ENCODE measurements at regions not wholly inside any gene's neighbourhood (a gene's known extent, or its start where the extent isn't known, plus 50 kb on each side); places are given as distances from the start of the nearest gene placed in this dataset.

DNA sequence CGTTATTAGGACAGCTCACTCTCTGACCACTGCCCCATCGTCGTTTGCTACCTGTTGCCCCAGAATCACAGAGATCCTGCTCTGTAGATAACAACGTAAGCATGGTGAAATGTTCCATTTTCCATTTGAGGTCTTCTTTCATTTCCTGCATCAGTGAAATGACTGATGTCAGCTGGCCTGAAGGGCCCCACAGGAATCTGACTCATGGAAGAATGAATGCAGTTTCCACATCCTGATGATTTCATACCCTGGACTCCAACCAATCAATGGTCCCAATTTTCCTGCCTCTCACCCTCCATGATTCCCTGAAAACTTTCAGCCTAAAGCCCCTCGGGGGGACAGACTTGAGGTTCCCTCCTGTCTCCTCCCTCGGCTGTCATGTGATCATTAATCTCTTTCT is 394.4 kb upstream of the CDH4 start:
- no peak overlapping the region for H3K27ac ChIP-seq (ENCODE audit: low read depth, low read length)
- H3K4me3 ChIP-seq (ENCODE audit: low read depth in 1 of 5, low read length in 5 of 5) = no peak overlapping the region

DNA sequence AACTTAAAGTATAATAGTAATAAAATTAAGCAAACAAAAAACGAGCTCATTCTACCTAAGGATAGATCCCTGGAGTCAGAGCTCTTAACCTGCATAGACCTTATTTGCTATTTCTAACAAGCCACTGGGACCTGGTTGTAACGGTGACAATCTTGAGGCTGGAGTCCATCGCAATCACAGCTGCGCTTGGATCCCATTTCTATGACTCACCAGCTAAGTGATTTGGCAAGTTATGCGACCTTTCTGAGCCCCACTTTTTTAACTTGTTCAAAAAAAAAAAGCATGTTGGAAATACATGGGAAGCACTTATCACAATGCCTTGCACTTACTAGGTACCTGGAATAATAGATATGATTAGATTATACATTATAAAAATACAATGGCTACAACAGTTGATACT is 389.5 kb upstream of the CDH4 start:
- Histone ChIP-seq H3K9me3 (ENCODE audit: control insufficient read depth in 5 of 5, low read length in 5 of 5) (no peaks in the 10 kb centered on the region), H3K27me3 (ENCODE audit: control insufficient read depth in 5 of 5, insufficient read depth in 4 of 5, low read length in 5 of 5) (peaks cover 0 to 5% (median 3%) of the 10 kb centered on the region in 5 donors), H3K27ac (ENCODE audit: low read depth, low read length) (no peak overlapping the region), H3K36me3 (ENCODE audit: control insufficient read depth in 5 of 5, insufficient read depth in 5 of 5, low read length in 5 of 5) (no peaks in the 10 kb centered on the region), H3K4me3 (ENCODE audit: low read depth in 1 of 5, low read length in 5 of 5) (no peak overlapping the region), H3K9ac (ENCODE audit: low read length in 5 of 5) (no peak overlapping the region), H3K4me1 (ENCODE audit: control insufficient read depth in 5 of 5, insufficient read depth in 5 of 5, low read length in 5 of 5) (no peaks in the 10 kb centered on the region)

More for the DNA sequence above, 394.4 kb upstream of the CDH4 start:
- Histone ChIP-seq H3K4me1 (ENCODE audit: control insufficient read depth in 5 of 5, insufficient read depth in 5 of 5, low read length in 5 of 5) (no peaks in the 10 kb centered on the region), H3K9ac (ENCODE audit: low read length in 5 of 5) (no peak overlapping the region), H3K9me3 (ENCODE audit: control insufficient read depth in 5 of 5, low read length in 5 of 5) (peaks cover 0 to 11% (median 10%) of the 10 kb centered on the region in 5 donors), H3K36me3 (ENCODE audit: control insufficient read depth in 5 of 5, insufficient read depth in 5 of 5, low read length in 5 of 5) (no peaks in the 10 kb centered on the region), H3K27me3 (ENCODE audit: control insufficient read depth in 5 of 5, insufficient read depth in 4 of 5, low read length in 5 of 5) (peaks cover 0 to 5% (median 0%) of the 10 kb centered on the region in 5 donors)

DNA sequence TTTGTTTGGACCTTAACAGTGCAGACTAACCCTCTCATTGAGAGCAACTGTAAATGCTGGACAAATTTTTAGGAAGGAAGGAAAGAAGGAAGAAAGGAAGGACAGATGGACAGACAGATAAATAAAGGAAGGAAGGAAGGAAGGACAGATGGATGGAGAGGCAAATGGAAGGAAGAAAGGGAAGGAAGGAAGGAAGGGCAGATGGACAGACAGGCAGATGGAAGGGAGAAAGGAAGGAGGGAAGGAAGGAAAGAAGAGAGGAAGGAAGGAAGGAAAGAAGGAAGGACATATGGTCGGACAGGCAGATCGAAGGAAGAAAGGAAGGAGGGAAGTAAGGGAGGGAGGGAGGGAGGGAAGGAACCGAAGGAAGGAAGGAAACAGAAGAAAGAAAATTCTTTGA is 388.5 kb upstream of the CDH4 start:
- H3K4me1 ChIP-seq (ENCODE audit: control insufficient read depth in 5 of 5, insufficient read depth in 5 of 5, low read length in 5 of 5) = no peaks in the 10 kb centered on the region
- H3K27ac ChIP-seq (ENCODE audit: low read depth, low read length) = no peak overlapping the region
- no peaks in the 10 kb centered on the region for H3K36me3 ChIP-seq (ENCODE audit: control insufficient read depth in 5 of 5, insufficient read depth in 5 of 5, low read length in 5 of 5)
- no peak overlapping the region for H3K4me3 ChIP-seq (ENCODE audit: low read depth in 1 of 5, low read length in 5 of 5)
- H3K27me3 ChIP-seq (ENCODE audit: control insufficient read depth in 5 of 5, insufficient read depth in 4 of 5, low read length in 5 of 5) = peaks cover 0 to 9% (median 8%) of the 10 kb centered on the region in 5 donors
- no peak overlapping the region for H3K9ac ChIP-seq (ENCODE audit: low read length in 5 of 5)
- H3K9me3 ChIP-seq (ENCODE audit: control insufficient read depth in 5 of 5, low read length in 5 of 5) = no peaks in the 10 kb centered on the region

DNA sequence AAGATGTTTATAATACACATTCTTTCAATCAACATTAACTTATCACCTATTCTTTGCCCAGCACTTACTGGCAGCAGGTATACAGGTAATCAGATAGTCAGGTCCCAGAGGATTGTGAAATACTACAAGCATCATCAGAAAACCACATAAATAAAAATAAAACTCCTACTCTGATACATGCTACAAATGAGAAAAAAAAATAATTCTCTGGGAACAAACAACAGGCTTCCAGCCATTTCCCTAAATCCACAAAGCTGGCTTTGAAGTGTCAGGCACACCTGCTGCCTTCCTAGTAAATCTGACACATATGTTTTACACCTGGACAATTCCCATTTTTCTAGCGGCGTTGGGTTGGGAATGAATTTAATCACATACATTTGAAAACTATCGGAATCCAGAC is 384.5 kb upstream of the CDH4 start:
- no peak overlapping the region for H3K9ac ChIP-seq (ENCODE audit: low read length in 5 of 5)
- H3K27me3 ChIP-seq (ENCODE audit: control insufficient read depth in 5 of 5, insufficient read depth in 4 of 5, low read length in 5 of 5) = peaks cover 0 to 17% (median 14%) of the 10 kb centered on the region in 5 donors
- no peaks in the 10 kb centered on the region for H3K36me3 ChIP-seq (ENCODE audit: control insufficient read depth in 5 of 5, insufficient read depth in 5 of 5, low read length in 5 of 5)
- no peaks in the 10 kb centered on the region for H3K9me3 ChIP-seq (ENCODE audit: control insufficient read depth in 5 of 5, low read length in 5 of 5)
- H3K4me1 ChIP-seq (ENCODE audit: control insufficient read depth in 5 of 5, insufficient read depth in 5 of 5, low read length in 5 of 5) = no peaks in the 10 kb centered on the region
- no peak overlapping the region for H3K27ac ChIP-seq (ENCODE audit: low read depth, low read length)
- H3K4me3 ChIP-seq (ENCODE audit: low read depth in 1 of 5, low read length in 5 of 5) = no peak overlapping the region

DNA sequence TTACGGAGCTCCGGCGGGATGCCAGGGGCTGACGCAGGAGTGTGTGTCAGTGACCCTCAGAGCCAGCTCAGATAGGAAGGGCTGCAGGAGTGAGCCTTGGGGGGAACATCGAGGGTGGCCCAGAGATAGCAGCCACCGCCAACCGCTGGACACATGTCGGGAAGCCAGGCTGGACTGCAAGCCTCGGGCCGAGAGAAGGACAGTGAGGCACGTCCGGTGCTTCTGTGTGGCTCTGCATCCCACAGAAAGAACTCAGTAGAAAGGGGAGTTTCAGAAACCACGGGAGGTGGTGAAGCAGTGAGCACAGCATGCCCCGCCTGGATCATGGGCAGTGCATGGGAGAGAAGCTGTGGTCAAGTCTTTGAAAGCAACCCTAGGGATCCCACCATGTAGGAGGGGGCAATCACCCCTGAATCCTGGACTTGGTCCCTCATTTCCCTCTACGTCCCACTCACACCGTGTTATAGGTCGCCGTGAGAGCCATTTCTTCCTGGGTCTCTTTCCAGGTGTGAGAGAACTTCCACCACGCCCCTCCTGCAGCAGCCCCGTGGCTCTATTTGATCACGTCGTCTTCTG is 383.7 kb upstream of the CDH4 start:
- H3K4me3 ChIP-seq (ENCODE audit: low read depth in 1 of 5, low read length in 5 of 5) = no peak overlapping the region
- peaks cover 0 to 17% (median 14%) of the 10 kb centered on the region in 5 donors for H3K27me3 ChIP-seq (ENCODE audit: control insufficient read depth in 5 of 5, insufficient read depth in 4 of 5, low read length in 5 of 5)
- H3K27ac ChIP-seq (ENCODE audit: low read depth, low read length) = no peak overlapping the region
- H3K36me3 ChIP-seq (ENCODE audit: control insufficient read depth in 5 of 5, insufficient read depth in 5 of 5, low read length in 5 of 5) = no peaks in the 10 kb centered on the region
- no peaks in the 10 kb centered on the region for H3K9me3 ChIP-seq (ENCODE audit: control insufficient read depth in 5 of 5, low read length in 5 of 5)
- H3K9ac ChIP-seq (ENCODE audit: low read length in 5 of 5) = no peak overlapping the region
- no peaks in the 10 kb centered on the region for H3K4me1 ChIP-seq (ENCODE audit: control insufficient read depth in 5 of 5, insufficient read depth in 5 of 5, low read length in 5 of 5)

DNA sequence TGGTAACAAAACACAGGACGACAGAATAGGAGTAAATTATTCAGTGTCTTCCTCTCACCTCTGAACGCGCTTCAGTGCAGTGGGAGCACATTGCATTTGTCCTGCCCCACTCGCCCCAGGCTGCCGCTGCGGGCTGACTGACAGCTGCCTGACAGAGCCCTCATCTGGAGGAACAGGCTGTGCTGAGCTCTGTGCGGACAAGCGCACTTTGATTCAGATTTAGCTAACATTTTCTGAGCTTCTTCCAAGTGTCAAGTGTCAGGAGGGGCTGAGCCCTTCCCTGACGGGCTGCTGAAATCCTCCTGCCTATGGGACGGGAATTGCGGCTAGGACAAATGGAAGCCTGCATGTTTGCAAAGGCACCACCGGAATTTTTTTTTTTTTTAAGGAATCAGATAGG is 383.0 kb upstream of the CDH4 start:
- H3K9me3 ChIP-seq (ENCODE audit: control insufficient read depth in 5 of 5, low read length in 5 of 5) = no peaks in the 10 kb centered on the region
- H3K36me3 ChIP-seq (ENCODE audit: control insufficient read depth in 5 of 5, insufficient read depth in 5 of 5, low read length in 5 of 5) = no peaks in the 10 kb centered on the region
- H3K27ac ChIP-seq (ENCODE audit: low read depth, low read length) = no peak overlapping the region
- H3K9ac ChIP-seq (ENCODE audit: low read length in 5 of 5) = no peak overlapping the region
- no peak overlapping the region for H3K4me3 ChIP-seq (ENCODE audit: low read depth in 1 of 5, low read length in 5 of 5)
- peaks cover 0 to 17% (median 15%) of the 10 kb centered on the region in 5 donors for H3K27me3 ChIP-seq (ENCODE audit: control insufficient read depth in 5 of 5, insufficient read depth in 4 of 5, low read length in 5 of 5)
- no peaks in the 10 kb centered on the region for H3K4me1 ChIP-seq (ENCODE audit: control insufficient read depth in 5 of 5, insufficient read depth in 5 of 5, low read length in 5 of 5)

DNA sequence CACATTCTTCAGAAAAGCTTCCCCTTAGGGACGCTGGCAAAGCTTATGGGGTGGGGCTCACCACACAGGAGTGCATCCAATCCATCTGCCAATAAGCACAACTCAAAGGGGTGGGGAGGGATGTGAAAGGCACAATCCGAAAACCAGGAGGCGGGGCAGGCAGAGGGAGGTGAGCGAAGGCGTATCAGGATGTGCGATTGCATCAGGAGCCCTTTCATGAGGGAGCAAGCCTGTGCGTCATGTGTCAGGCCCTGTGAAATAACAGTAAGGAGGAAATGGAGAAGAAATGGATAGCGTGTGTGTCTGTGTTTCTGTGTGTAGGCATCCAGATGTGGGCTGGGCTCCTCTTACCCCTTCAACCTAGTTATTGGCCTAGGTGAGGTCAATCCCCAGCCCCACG is 382.4 kb upstream of the CDH4 start:
- Histone ChIP-seq H3K27ac (ENCODE audit: low read depth, low read length) (no peak overlapping the region), H3K9ac (ENCODE audit: low read length in 5 of 5) (no peak overlapping the region), H3K9me3 (ENCODE audit: control insufficient read depth in 5 of 5, low read length in 5 of 5) (no peaks in the 10 kb centered on the region), H3K27me3 (ENCODE audit: control insufficient read depth in 5 of 5, insufficient read depth in 4 of 5, low read length in 5 of 5) (peaks cover 0 to 18% (median 15%) of the 10 kb centered on the region in 5 donors), H3K4me1 (ENCODE audit: control insufficient read depth in 5 of 5, insufficient read depth in 5 of 5, low read length in 5 of 5) (no peaks in the 10 kb centered on the region), H3K36me3 (ENCODE audit: control insufficient read depth in 5 of 5, insufficient read depth in 5 of 5, low read length in 5 of 5) (no peaks in the 10 kb centered on the region), H3K4me3 (ENCODE audit: low read depth in 1 of 5, low read length in 5 of 5) (no peak overlapping the region)

DNA sequence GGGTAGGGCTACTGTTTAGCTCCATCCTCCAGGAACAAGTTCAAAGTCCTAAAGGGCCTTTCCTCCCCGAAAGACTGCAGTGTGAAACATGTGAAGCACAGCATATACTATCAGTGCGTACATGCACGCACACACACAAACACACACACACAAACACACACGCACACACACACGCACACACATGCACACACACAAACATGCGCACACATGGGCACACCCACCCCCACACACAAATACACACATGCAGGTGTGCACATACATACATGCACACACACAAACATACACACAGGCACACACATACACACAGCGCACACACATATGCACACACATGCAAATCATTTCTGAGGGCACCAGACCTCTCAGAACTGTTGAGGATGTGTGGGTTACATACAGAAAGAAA is 382.0 kb upstream of the CDH4 start:
- no peak overlapping the region for H3K4me3 ChIP-seq (ENCODE audit: low read depth in 1 of 5, low read length in 5 of 5)
- no peaks in the 10 kb centered on the region for H3K36me3 ChIP-seq (ENCODE audit: control insufficient read depth in 5 of 5, insufficient read depth in 5 of 5, low read length in 5 of 5)
- H3K27me3 ChIP-seq (ENCODE audit: control insufficient read depth in 5 of 5, insufficient read depth in 4 of 5, low read length in 5 of 5) = peaks cover 0 to 18% (median 15%) of the 10 kb centered on the region in 5 donors
- H3K4me1 ChIP-seq (ENCODE audit: control insufficient read depth in 5 of 5, insufficient read depth in 5 of 5, low read length in 5 of 5) = no peaks in the 10 kb centered on the region
- no peak overlapping the region for H3K9ac ChIP-seq (ENCODE audit: low read length in 5 of 5)
- H3K9me3 ChIP-seq (ENCODE audit: control insufficient read depth in 5 of 5, low read length in 5 of 5) = no peaks in the 10 kb centered on the region
- H3K27ac ChIP-seq (ENCODE audit: low read depth, low read length) = no peak overlapping the region

DNA sequence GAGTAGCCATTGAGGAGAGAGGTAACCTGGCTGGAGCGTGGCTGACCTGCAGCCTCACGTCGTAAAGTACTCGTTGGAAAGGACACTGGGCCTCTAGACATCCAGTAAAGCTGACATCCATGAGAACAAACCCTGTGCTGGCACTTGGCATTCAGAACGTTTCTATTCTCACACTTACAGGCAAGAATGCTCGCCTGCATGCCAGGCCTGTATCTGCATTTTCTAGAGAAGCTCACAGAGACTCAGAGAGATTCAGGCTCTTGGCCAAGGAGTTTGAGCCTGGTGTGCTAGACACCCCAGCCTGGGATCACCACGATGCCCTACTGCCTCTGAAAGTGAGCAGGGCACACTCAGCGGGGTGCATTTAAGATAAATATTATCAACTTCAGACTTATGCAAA is 379.8 kb upstream of the CDH4 start:
- Histone ChIP-seq H3K4me1 (ENCODE audit: control insufficient read depth in 5 of 5, insufficient read depth in 5 of 5, low read length in 5 of 5) (no peaks in the 10 kb centered on the region), H3K9me3 (ENCODE audit: control insufficient read depth in 5 of 5, low read length in 5 of 5) (no peaks in the 10 kb centered on the region), H3K36me3 (ENCODE audit: control insufficient read depth in 5 of 5, insufficient read depth in 5 of 5, low read length in 5 of 5) (no peaks in the 10 kb centered on the region), H3K27me3 (ENCODE audit: control insufficient read depth in 5 of 5, insufficient read depth in 4 of 5, low read length in 5 of 5) (peaks cover 0 to 21% (median 15%) of the 10 kb centered on the region in 5 donors), H3K9ac (ENCODE audit: low read length in 5 of 5) (no peak overlapping the region), H3K4me3 (ENCODE audit: low read depth in 1 of 5, low read length in 5 of 5) (no peak overlapping the region), H3K27ac (ENCODE audit: low read depth, low read length) (no peak overlapping the region)

DNA sequence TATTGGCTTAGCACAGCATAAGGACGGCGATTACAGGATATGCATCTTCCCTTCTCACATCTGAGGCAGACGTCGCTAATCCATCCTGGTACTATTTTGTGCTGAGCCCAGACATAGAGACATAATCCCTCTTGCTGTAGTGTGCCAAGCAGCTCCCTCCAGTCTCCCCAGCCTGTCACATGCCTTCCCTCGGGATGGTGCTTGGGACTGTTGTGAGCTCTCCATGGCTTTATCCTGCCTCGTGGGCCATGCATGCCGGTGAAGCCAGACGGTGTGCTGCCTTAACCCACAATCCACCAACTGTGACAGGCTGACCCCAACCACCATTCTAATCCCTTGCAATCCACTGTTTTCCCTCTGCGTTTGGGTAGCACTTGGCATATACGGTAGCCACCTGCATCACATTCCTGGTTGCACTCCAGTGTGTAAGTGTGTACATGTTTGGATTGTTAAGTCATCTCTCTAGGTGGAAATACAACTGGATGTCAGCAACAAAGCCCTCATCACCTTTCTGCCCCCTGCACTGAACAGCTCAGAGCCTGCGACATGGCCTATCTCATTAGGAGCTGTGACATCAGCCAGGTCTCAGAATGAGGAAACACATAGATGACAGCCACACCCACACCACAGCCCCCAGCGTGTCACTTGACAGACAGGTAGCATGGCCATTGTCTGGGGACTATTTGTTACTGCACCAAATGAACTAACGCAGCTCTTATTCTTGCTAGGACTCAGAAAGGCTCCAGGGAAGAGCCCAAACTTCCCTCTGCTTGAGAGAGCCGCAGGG is 374.8 kb upstream of the CDH4 start:
- Histone ChIP-seq H3K9ac (ENCODE audit: low read length in 5 of 5) (no peak overlapping the region), H3K36me3 (ENCODE audit: control insufficient read depth in 5 of 5, insufficient read depth in 5 of 5, low read length in 5 of 5) (no peaks in the 10 kb centered on the region), H3K4me3 (ENCODE audit: low read depth in 1 of 5, low read length in 5 of 5) (no peak overlapping the region), H3K27me3 (ENCODE audit: control insufficient read depth in 5 of 5, insufficient read depth in 4 of 5, low read length in 5 of 5) (peaks cover 0 to 4% (median 0%) of the 10 kb centered on the region in 5 donors), H3K4me1 (ENCODE audit: control insufficient read depth in 5 of 5, insufficient read depth in 5 of 5, low read length in 5 of 5) (no peaks in the 10 kb centered on the region), H3K9me3 (ENCODE audit: control insufficient read depth in 5 of 5, low read length in 5 of 5) (no peaks in the 10 kb centered on the region), H3K27ac (ENCODE audit: low read depth, low read length) (no peak overlapping the region)
